Glutamatergic neuron (in vitro differentiated cells): ENCODE measurements at regions not wholly inside any gene's neighbourhood (a gene's known extent, or its start where the extent isn't known, plus 50 kb on each side); places are given as distances from the start of the nearest gene placed in this dataset.

Experiments used
- DNase-seq: peaks from one replicate; pipeline ENCODE4 v3.0.0; 2022
- H3K27ac Mint-ChIP-seq: one replicate; pipeline ENCODE4 v1.8.0; 2020; ENCODE audit warnings: mild to moderate bottlenecking, mixed read lengths, inconsistent platforms; ENCODE audit not compliant: unreplicated experiment
- H3K27me3 Mint-ChIP-seq: one replicate; pipeline ENCODE4 v1.8.0; 2020; ENCODE audit warnings: mild to moderate bottlenecking, moderate library complexity, mixed read lengths, inconsistent platforms; ENCODE audit not compliant: unreplicated experiment
- H3K36me3 Mint-ChIP-seq: one replicate; pipeline ENCODE4 v1.8.0; 2020; ENCODE audit warnings: mild to moderate bottlenecking, mixed read lengths, inconsistent platforms; ENCODE audit not compliant: unreplicated experiment
- H3K4me1 Mint-ChIP-seq: one replicate; pipeline ENCODE4 v1.8.0; 2020; ENCODE audit warnings: mild to moderate bottlenecking, low read depth, mixed read lengths, inconsistent platforms; ENCODE audit not compliant: unreplicated experiment
- H3K4me3 Mint-ChIP-seq: one replicate; pipeline ENCODE4 v1.8.0; 2020; ENCODE audit warnings: mild to moderate bottlenecking, mixed read lengths, inconsistent platforms; ENCODE audit not compliant: unreplicated experiment
- H3K9me3 Mint-ChIP-seq: one replicate; pipeline ENCODE4 v1.8.0; 2020; ENCODE audit warnings: mild to moderate bottlenecking, moderate library complexity, mixed read lengths, inconsistent platforms; ENCODE audit not compliant: unreplicated experiment
- CTCF ChIP-seq: fragments of 200-600 bp; sonication (generic); IDR thresholded peaks from one replicate; pipeline ENCODE4 v1.5.0; 2021; ENCODE audit not compliant: partially characterized antibody, unreplicated experiment

GRCh38 chr20:1778338-1778737 is 116.9 kb upstream of the SIRPA start:
- Mint-ChIP-seq H3K9me3 (peaks cover 5% of the 10 kb centered on the region), H3K4me1 (peaks cover 8% of the 10 kb centered on the region), H3K4me3 (no peak overlapping the region), H3K36me3 (no peaks in the 10 kb centered on the region), H3K27me3 (peaks cover 2% of the 10 kb centered on the region), H3K27ac (no peak overlapping the region)
- no peak for TF ChIP-seq CTCF
- DNase-seq = no peak

GRCh38 chr20:1777476-1777820 is 117.8 kb upstream of the SIRPA start:
- peak overlapping the region; percentile 33 for H3K27ac Mint-ChIP-seq
- peak overlapping the region; percentile 91 for H3K4me3 Mint-ChIP-seq
- peak; percentile 28 for TF ChIP-seq CTCF
- H3K9me3 Mint-ChIP-seq = peaks cover 5% of the 10 kb centered on the region
- DNase-seq = no peak
- H3K4me1 Mint-ChIP-seq = peaks cover 8% of the 10 kb centered on the region
- H3K36me3 Mint-ChIP-seq = no peaks in the 10 kb centered on the region
- peaks cover 2% of the 10 kb centered on the region for H3K27me3 Mint-ChIP-seq

- peak overlapping the region; percentile 85 for H3K27ac Mint-ChIP-seq
- H3K27me3 Mint-ChIP-seq = peaks cover 2% of the 10 kb centered on the region
- peak; percentile 94 for DNase-seq
- TF ChIP-seq CTCF = peak; percentile 84
- peaks cover 5% of the 10 kb centered on the region for H3K9me3 Mint-ChIP-seq
- H3K4me1 Mint-ChIP-seq = peaks cover 8% of the 10 kb centered on the region
- H3K4me3 Mint-ChIP-seq = peak overlapping the region; percentile 91
- H3K36me3 Mint-ChIP-seq = no peaks in the 10 kb centered on the region
These were observed 118.3 kb upstream of the SIRPA start for GRCh38 chr20:1776681-1777475.

- Mint-ChIP-seq H3K27ac (no peak overlapping the region), H3K4me1 (peaks cover 8% of the 10 kb centered on the region), H3K4me3 (no peak overlapping the region), H3K9me3 (peaks cover 5% of the 10 kb centered on the region), H3K36me3 (no peaks in the 10 kb centered on the region), H3K27me3 (peaks cover 2% of the 10 kb centered on the region)
- DNase-seq = no peak
- no peak for TF ChIP-seq CTCF
These were observed 117.5 kb upstream of the SIRPG start for GRCh38 chr20:1775117-1775516.

- Mint-ChIP-seq H3K27ac (no peak overlapping the region), H3K4me3 (no peak overlapping the region), H3K9me3 (peaks cover 5% of the 10 kb centered on the region), H3K27me3 (peaks cover 2% of the 10 kb centered on the region), H3K36me3 (no peaks in the 10 kb centered on the region), H3K4me1 (peaks cover 8% of the 10 kb centered on the region)
- no peak for DNase-seq
- TF ChIP-seq CTCF = no peak
These were observed 116.9 kb upstream of the SIRPG start for GRCh38 chr20:1774479-1774878.
